VCaP (cell line): ENCODE measurements at regions not wholly inside any gene's neighbourhood (a gene's known extent, or its start where the extent isn't known, plus 50 kb on each side); places are given as distances from the start of the nearest gene placed in this dataset.

Experiments used
- H3K27ac ChIP-seq: fragments of 450-650 bp; 2 replicates; pipeline ENCODE4 v1.5.1; 2017
- TF ChIP-seq, protein P1 (sequence below): fragments of 450-650 bp; conservative IDR thresholded peaks from 2 replicates; pipeline ENCODE4 v1.5.1; 2017; ENCODE audit warnings: mild to moderate bottlenecking, moderate library complexity

DNA sequence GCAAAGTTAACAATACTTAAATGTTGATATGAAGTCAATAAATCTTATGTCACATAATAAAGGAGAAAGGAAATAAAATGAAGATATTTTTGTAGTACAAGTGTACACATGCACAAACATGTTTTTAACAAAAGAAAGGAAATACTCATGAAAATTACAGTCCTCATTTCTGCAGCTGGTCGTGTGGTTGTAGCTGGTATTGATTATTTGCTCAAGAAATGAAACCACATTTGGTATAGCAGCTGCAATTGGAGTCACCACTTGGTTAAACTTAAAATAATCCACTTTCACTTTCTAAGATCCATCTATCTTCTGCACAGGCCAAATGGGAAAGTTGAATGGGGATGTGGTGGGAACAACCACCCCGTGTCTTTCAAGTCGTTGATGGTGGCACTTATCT is 580.5 kb upstream of the NRXN1 start:
- TF ChIP-seq, protein P1, sequence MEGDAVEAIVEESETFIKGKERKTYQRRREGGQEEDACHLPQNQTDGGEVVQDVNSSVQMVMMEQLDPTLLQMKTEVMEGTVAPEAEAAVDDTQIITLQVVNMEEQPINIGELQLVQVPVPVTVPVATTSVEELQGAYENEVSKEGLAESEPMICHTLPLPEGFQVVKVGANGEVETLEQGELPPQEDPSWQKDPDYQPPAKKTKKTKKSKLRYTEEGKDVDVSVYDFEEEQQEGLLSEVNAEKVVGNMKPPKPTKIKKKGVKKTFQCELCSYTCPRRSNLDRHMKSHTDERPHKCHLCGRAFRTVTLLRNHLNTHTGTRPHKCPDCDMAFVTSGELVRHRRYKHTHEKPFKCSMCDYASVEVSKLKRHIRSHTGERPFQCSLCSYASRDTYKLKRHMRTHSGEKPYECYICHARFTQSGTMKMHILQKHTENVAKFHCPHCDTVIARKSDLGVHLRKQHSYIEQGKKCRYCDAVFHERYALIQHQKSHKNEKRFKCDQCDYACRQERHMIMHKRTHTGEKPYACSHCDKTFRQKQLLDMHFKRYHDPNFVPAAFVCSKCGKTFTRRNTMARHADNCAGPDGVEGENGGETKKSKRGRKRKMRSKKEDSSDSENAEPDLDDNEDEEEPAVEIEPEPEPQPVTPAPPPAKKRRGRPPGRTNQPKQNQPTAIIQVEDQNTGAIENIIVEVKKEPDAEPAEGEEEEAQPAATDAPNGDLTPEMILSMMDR: no peak
- H3K27ac ChIP-seq: no peak overlapping the region

DNA sequence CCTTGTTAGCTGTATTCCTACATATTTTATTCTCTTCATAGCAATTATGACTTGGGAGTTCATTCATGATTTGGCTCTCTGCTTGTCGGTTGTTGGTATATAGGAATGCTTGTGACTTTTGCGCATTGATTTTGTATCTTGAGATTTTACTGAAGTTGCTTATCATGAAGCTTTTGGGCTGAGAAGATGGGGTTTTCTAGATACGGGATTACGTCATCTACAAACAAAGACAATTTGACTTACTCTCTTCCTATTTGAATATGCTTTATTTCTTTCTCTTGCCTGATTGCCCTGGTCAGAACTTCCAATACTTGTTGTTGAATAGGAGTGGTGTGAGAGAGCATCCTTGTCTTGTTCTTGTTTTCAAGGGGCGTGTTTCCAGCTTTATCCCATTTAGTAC is 569.8 kb upstream of the NRXN1 start:
- TF ChIP-seq, protein P1: no peak
- H3K27ac ChIP-seq: no peak overlapping the region

DNA sequence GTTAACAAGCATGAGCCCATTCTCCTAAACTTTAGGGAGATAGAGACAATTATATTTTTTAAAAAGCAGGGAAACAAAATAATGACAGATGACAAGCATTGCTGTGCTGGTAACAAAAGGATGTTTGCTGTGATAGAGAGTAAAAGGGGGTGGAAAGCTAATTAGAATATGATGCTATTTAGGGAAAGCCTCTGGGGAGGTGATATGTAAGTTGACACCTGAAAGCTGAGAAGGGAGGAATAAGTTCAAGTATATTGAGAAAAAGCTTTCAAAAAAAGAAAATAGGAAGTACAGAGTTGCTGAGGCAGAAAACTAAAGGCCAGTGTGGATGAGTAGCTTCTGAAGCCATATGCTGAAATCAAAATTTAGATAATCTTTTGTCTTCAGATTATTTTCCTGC is 565.2 kb upstream of the NRXN1 start:
- TF ChIP-seq, protein P1: no peak
- H3K27ac ChIP-seq: no peak overlapping the region

DNA sequence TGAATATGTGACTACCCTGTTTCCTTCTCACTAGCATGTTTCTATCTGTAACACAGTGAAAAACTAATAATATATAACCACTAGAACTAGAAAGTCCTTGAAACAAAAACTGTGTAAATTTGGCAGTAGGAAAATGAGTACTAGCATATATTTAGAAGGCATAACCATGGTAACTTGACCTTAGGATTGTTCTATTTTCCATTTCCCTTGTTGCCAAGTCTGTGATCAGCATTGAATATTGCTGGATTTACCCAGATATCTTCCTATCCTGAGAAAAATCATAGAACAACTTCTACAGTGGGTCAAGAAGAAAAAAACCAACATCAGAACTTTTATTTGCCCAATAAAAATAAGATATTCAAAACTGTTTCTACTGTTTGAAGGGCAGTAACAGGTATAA is 563.9 kb upstream of the NRXN1 start:
- H3K27ac ChIP-seq: no peak overlapping the region
- TF ChIP-seq, protein P1: no peak

DNA sequence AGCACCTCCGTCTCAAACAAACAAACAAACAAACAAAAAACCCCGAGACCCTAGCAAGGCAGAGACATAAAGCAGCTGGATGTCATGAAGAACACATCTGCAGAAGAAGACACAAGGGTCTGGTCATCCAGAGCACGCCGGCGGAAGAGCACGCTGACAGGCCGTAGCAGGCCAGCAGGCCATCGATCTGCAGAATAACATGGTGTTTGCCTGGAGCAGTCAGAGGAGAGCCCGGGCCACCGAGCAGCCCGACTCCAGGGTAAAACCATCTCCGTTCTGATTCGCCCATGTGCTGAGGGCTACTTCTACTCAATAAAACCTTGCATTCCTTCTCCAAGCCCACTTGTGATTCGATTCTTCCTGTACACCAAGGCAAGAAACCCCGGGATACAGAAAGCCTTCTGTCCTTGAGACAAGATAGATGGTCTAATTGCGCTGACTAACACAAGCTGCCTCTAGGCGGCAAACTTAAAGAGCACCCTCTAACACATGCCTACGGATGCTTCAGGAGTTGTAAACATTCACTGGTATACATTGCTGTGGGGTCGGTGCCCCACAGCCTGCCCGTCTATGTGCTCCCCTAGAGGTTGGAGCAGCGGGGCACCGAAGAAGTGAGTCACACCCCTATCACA is 549.8 kb upstream of the NRXN1 start:
- TF ChIP-seq, protein P1: no peak
- H3K27ac ChIP-seq: no peak overlapping the region

DNA sequence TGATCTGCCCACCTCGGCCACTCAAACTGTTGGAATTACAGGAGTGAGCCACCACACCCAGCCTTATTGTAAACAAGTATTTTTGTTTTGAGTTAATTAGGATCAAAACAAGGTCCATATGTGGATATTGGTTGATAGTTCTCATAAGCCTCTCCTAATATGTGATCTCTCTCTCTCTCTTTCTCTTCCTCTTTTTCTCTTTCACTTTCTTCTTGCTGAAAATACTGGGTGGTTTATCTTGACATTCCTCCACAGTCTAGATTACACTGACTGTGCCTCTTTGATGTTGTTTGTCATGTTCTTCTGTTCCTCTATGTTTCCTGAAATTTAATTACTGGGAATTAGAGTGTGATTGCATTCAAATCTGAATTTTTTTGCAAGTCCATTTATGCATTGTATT is 547.5 kb upstream of the NRXN1 start:
- TF ChIP-seq, protein P1: no peak
- no peak overlapping the region for H3K27ac ChIP-seq

DNA sequence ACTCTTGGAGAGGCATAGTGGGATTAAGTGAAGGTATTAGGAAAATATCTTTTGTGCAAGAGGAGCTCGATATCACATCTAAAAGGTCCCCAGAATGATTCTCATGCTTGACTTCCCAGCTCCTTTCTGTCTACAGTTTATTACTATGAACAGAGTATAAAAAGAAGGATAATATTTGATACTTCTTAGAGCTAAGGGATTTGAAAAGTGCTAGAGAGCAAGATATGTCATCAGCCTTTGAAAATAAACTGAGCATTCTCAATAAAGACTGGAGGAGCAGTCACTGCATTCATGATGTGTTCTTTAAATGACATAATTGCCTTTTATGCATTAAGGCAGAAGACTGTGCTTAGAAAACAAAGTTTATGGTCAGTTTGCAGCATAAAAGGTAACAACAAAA is 543.2 kb upstream of the NRXN1 start:
- no peak overlapping the region for H3K27ac ChIP-seq
- TF ChIP-seq, protein P1: no peak
